GM12873 (cell line): ENCODE measurements at regions not wholly inside any gene's neighbourhood (a gene's known extent, or its start where the extent isn't known, plus 50 kb on each side); places are given as distances from the start of the nearest gene placed in this dataset.

Experiments
- TF ChIP-seq, protein P1 (sequence below): IDR thresholded peaks from 2 replicates; pipeline ENCODE4 v1.5.1; 2012; ENCODE audit warnings: low read depth, mild to moderate bottlenecking, moderate library complexity, low read length, control low read depth; ENCODE audit not compliant: insufficient read depth; ENCODE audit errors: missing control alignments

DNA sequence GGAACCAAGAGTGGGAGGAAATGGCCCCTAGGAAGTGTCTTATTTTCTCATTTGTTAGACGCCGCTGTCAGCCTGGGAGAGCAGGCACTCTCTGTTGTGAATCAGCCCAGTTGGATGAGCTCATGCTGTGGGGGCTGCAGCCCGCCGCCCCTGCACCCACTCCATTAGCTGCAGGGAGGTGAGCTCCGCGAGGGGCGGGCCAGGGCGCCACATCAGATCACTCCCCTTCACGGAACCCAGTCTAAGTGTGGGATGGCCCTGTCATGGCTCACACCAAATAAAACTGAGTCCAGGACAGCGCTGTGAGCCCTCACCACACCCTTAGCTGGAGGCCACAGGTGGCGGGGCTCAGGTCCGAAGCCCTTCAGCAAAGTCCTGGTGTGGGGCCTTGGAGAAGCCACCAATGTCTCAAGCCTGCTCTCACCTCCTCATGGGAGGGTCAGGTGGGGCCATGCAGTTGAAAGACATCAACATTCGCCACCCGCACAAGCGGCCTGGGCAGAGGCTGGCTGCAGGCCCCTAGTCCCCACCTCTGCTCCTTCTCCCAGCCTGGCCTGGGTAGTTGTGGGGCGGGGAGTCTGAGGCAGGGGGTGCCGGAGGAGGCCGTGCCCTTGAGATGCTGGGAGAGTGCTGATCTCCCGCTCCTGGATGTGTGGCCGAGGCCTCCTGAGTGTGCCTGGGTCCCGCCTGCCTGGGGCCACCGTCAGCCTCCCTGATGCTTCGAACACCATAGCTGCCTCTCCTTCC lies 66.2 kb upstream of the SLCO4A1 start:
- TF ChIP-seq, protein P1, sequence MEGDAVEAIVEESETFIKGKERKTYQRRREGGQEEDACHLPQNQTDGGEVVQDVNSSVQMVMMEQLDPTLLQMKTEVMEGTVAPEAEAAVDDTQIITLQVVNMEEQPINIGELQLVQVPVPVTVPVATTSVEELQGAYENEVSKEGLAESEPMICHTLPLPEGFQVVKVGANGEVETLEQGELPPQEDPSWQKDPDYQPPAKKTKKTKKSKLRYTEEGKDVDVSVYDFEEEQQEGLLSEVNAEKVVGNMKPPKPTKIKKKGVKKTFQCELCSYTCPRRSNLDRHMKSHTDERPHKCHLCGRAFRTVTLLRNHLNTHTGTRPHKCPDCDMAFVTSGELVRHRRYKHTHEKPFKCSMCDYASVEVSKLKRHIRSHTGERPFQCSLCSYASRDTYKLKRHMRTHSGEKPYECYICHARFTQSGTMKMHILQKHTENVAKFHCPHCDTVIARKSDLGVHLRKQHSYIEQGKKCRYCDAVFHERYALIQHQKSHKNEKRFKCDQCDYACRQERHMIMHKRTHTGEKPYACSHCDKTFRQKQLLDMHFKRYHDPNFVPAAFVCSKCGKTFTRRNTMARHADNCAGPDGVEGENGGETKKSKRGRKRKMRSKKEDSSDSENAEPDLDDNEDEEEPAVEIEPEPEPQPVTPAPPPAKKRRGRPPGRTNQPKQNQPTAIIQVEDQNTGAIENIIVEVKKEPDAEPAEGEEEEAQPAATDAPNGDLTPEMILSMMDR: no peak

DNA sequence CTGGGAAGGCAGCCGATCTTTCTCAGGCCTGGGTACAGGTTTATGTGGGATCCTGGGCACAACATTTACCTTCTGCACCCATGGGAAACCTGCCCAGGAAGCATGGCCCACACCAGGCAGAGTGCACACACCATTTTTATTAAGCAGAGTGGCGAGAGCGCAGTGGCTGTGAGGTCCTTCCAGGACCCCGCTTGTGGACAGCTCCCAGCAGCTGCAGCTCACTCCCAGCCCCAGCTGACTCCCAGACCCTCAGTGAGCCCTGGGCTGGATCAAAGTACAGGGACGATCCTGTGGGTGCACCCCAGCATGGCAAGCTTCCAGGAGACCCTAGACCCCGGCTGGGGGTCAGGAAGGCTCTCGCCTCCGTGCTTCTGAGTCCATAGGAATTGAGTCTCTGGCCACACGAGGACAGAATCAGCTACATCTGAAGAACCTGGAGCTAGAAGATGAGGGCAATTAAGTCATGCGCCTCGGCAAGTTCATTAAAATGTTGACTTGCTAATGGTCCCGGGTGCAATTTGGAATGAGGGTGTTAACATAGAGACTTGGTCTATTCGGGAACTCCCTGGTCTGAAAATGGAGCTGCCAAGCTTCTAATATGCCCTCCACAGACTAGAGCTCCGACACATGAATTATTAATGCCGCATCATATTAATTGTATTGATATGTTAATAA lies 65.4 kb upstream of the SLCO4A1 start:
- TF ChIP-seq, protein P1: no peak

DNA sequence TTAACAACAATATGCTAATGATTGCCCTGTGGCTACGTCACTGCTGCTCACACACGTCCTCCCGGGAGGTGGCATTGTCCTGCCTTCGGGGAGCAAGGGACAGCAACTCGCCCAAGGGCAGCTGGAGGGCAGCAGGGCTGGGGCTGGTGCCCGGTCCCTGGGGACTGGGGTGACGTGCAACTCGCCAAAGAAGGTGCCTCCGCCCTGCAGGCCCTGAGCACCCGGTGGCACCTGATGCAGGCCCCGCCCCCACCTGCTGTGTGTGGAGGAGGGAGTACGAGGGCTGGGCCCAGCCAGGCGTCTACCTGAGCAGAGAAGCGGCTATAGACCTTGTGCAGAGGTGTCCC lies 64.8 kb upstream of the SLCO4A1 start:
- TF ChIP-seq, protein P1: no peak

DNA sequence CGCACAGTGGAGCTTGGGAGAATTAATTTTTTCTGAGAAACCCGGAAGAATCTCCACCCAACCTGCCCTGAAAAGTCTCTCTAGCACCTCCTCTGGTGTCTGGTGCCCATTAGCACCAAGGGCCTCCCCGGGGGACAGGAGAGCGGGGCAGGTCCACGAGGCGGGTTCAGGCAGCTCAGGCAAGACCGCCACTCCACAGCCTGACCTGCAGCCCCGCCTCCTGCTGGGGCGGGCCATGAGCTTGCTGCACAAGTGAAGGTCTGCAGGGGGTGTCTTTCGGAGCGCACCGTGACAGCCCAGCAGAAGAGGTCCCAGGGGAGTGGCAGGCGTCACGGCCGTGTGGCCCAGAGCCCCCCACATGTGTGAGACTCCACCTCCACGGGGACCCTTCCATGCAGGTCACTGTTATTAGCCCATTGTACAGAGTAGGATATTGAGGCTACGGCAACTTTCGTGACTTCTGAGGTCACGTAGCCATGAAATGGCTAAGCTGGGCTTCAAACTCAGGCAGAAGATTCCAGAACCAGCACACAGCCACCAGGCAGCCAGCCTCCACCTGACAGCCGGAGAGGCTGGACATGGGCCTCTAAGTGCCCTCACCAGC lies 63.9 kb upstream of the SLCO4A1 start:
- TF ChIP-seq, protein P1: no peak

DNA sequence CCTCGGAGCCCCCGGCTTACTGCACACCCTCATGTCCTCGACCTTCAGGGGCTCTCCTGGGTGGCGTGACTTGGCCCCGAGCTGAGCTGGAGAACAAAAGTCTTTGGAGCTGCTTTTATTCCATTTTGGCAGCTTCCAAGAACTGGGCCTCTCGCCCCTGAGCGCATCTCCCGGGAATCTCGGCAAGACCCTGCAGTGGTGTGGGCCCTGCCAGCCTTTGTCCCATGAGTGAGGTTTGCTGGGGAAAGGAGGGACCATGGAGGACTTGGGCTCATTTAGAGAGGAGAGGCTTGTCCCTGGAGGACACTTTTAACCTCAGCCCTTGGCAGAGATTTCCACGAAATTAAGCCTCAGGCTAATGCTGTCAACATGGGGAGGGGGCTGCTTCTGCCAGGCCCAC lies 62.3 kb upstream of the SLCO4A1 start:
- TF ChIP-seq, protein P1: no peak

DNA sequence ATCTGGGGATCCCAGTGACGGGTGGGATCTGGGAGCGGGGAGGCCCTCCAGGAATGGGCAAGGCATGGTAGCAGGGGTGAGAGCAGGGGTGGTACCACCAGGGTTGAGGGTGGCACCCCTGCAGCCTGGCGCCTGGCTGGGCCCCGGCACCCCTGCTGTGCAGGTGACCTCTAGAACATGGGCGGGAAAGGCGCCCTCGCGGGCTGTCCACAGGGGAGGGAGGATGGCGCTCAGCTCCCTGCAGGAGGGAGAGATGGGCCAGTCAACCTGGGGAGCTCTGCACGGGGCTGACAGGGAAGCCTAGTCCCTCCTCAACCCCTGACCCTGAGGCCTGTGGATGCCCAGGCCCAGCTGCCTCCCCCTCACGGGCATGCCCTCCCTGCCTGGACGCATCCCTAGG lies 61.6 kb upstream of the SLCO4A1 start:
- TF ChIP-seq, protein P1: no peak

DNA sequence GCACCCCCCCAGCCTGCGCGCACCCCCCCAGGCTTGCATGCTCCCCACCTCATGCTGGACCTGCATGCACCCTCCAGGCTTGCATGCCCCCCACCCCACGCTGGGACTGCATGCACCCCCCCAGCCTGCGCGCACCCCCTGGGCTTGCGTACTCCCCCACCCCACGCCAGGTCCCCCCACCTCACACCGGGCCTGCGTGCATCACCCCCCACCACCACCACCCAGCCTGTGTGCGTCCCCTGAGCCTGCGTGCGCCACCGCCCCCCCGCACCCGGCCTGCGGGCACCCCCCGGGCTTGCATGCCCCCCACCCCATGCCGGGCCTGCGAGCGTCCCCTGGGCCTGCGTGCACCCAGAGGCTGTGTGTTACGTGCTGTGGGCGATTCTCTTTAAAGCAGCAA lies 61.0 kb upstream of the SLCO4A1 start:
- TF ChIP-seq, protein P1: no peak
